ENCODE measurements at regions not wholly inside any gene's neighbourhood (a gene's known extent, or its start where the extent isn't known, plus 50 kb on each side); places are given as distances from the start of the nearest gene placed in this dataset.

- no peak for TF ChIP-seq CTCF (IDR thresholded peaks at IDR 0.05; ENCODE audit: low read depth, low read length, missing control alignments)
- Histone ChIP-seq H3K27me3 (replicated peaks) (no peaks in the 10 kb centered on the region), H3K27ac (no peak overlapping the region), H3K36me3 (replicated peaks) (no peaks in the 10 kb centered on the region), H3K4me3 (ENCODE audit: low read depth, low read length) (no peak overlapping the region)
- in situ Hi-C loops (cut with HindIII; ENCODE audit: low pct_ligation_motif_present, low sequenced_read_pairs) = no loop called here
- DNase-seq = no peak
Observed at GRCh38 chr20:48453477-48454093, 374.2 kb downstream of the PREX1 start.

- in situ Hi-C loops (cut with HindIII; ENCODE audit: low pct_ligation_motif_present, low sequenced_read_pairs) = no loop called here
- TF ChIP-seq CTCF (IDR thresholded peaks at IDR 0.05; ENCODE audit: low read depth, low read length, missing control alignments) = no peak
- H3K27me3 ChIP-seq (replicated peaks) = no peaks in the 10 kb centered on the region
Observed at GRCh38 chr20:48451401-48451800, 376.4 kb downstream of the PREX1 start.

GRCh38 chr20:48448666-48449600, 378.9 kb downstream of the PREX1 start:
- no peak overlapping the region for H3K27ac ChIP-seq
- no peaks in the 10 kb centered on the region for H3K36me3 ChIP-seq (replicated peaks)
- in situ Hi-C loops (cut with HindIII; ENCODE audit: low pct_ligation_motif_present, low sequenced_read_pairs) = no loop called here
- H3K27me3 ChIP-seq (replicated peaks) = no peaks in the 10 kb centered on the region
- DNase-seq = no peak
- H3K4me3 ChIP-seq (ENCODE audit: low read depth, low read length) = no peak overlapping the region
- no peak for TF ChIP-seq CTCF (IDR thresholded peaks at IDR 0.05; ENCODE audit: low read depth, low read length, missing control alignments)

More at GRCh38 chr20:48451401-48451800, 376.4 kb downstream of the PREX1 start:
- no peak for DNase-seq
- H3K27ac ChIP-seq = no peak overlapping the region
- H3K4me3 ChIP-seq (ENCODE audit: low read depth, low read length) = no peak overlapping the region
- H3K36me3 ChIP-seq (replicated peaks) = no peaks in the 10 kb centered on the region

- Histone ChIP-seq H3K36me3 (replicated peaks) (no peaks in the 10 kb centered on the region), H3K27ac (no peak overlapping the region), H3K4me3 (ENCODE audit: low read depth, low read length) (no peak overlapping the region), H3K27me3 (replicated peaks) (no peaks in the 10 kb centered on the region)
- no peak for TF ChIP-seq CTCF (IDR thresholded peaks at IDR 0.05; ENCODE audit: low read depth, low read length, missing control alignments)
- in situ Hi-C loops (cut with HindIII; ENCODE audit: low pct_ligation_motif_present, low sequenced_read_pairs) = no loop called here
- DNase-seq = no peak
Observed at GRCh38 chr20:48447456-48447855, 380.3 kb downstream of the PREX1 start.

- TF ChIP-seq CTCF (IDR thresholded peaks at IDR 0.05; ENCODE audit: low read depth, low read length, missing control alignments) = no peak
- Histone ChIP-seq H3K27me3 (replicated peaks) (no peaks in the 10 kb centered on the region), H3K36me3 (replicated peaks) (no peaks in the 10 kb centered on the region), H3K27ac (no peak overlapping the region), H3K4me3 (ENCODE audit: low read depth, low read length) (no peak overlapping the region)
- DNase-seq = no peak
- in situ Hi-C loops (cut with HindIII; ENCODE audit: low pct_ligation_motif_present, low sequenced_read_pairs) = no loop called here
Observed at GRCh38 chr20:48445827-48446226, 382.0 kb downstream of the PREX1 start.

Data from brain microvascular endothelial cell (primary cell).